MM.1S (cell line): ENCODE measurements at regions not wholly inside any gene's neighbourhood (a gene's known extent, or its start where the extent isn't known, plus 50 kb on each side); places are given as distances from the start of the nearest gene placed in this dataset.

Source experiments
- DNase-seq: peaks from one replicate; pipeline ENCODE4 v3.0.0-alpha.2; 2015
- H2AFZ ChIP-seq: fragments of 300-600 bp; sonication (generic); 2 replicates; pipeline ENCODE4 v1.6.0; 2016; ENCODE audit warnings: antibody characterized with exemption, low read length
- H3F3A ChIP-seq: fragments of 300-600 bp; sonication (generic); 2 replicates; pipeline ENCODE4 v1.6.1; 2016; ENCODE audit warnings: mild to moderate bottlenecking, antibody characterized with exemption, low read length, moderate library complexity, mixed read lengths; ENCODE audit not compliant: insufficient read depth
- H3K27ac ChIP-seq: fragments of 300-600 bp; sonication (generic); 2 replicates; pipeline ENCODE4 v1.5.1; 2016; ENCODE audit warnings: mild to moderate bottlenecking, low read length
- H3K27me3 ChIP-seq: fragments of 300-600 bp; sonication (generic); replicated peaks from 2 replicates; pipeline ENCODE4 v1.6.0; 2016; ENCODE audit warnings: low read length; ENCODE audit not compliant: insufficient read depth
- H3K36me3 ChIP-seq: fragments of 300-600 bp; sonication (generic); replicated peaks from 2 replicates; pipeline ENCODE4 v1.6.1; 2016; ENCODE audit warnings: mild to moderate bottlenecking, low read length, mixed read lengths; ENCODE audit not compliant: insufficient read depth
- H3K4me1 ChIP-seq: fragments of 300-600 bp; sonication (generic); 2 replicates; pipeline ENCODE4 v1.6.1; 2016; ENCODE audit warnings: low read length, mixed read lengths
- H3K4me2 ChIP-seq: fragments of 300-600 bp; sonication (generic); 2 replicates; pipeline ENCODE4 v1.6.0; 2016; ENCODE audit warnings: low read depth, low read length
- H3K4me3 ChIP-seq: fragments of 300-600 bp; sonication (generic); 2 replicates; pipeline ENCODE4 v1.5.1; 2016; ENCODE audit warnings: low read length, mixed read lengths
- H3K79me2 ChIP-seq: fragments of 300-600 bp; sonication (generic); 2 replicates; pipeline ENCODE4 v1.6.1; 2016; ENCODE audit warnings: mixed run types, low read length, mixed read lengths
- H3K9ac ChIP-seq: fragments of 300-600 bp; sonication (generic); 2 replicates; pipeline ENCODE4 v1.6.1; 2016; ENCODE audit warnings: low read length, mixed read lengths
- H3K9me2 ChIP-seq: fragments of 300-600 bp; sonication (generic); replicated peaks from 2 replicates; pipeline ENCODE4 v1.6.1; 2016; ENCODE audit warnings: mild to moderate bottlenecking, low read length, mixed read lengths; ENCODE audit not compliant: insufficient read depth
- H3K9me3 ChIP-seq: fragments of 300-600 bp; sonication (generic); replicated peaks from 2 replicates; pipeline ENCODE4 v1.6.1; 2016; ENCODE audit warnings: mild to moderate bottlenecking, low read length, mixed read lengths; ENCODE audit not compliant: insufficient read depth
- H4K20me1 ChIP-seq: fragments of 300-600 bp; sonication (generic); 2 replicates; pipeline ENCODE4 v1.6.1; 2016; ENCODE audit warnings: mild to moderate bottlenecking, low read length, moderate library complexity, mixed read lengths; ENCODE audit not compliant: insufficient read depth
- CTCF ChIP-seq: fragments of 300-600 bp; sonication (generic); IDR thresholded peaks from 2 replicates; pipeline ENCODE4 v1.5.1; 2016; ENCODE audit warnings: antibody characterized with exemption, low read length, mixed read lengths
- EZH2 ChIP-seq: fragments of 300-600 bp; sonication (generic); optimal IDR thresholded peaks from 2 replicates; pipeline ENCODE3; 2017; ENCODE audit warnings: low read depth, mild to moderate bottlenecking, antibody characterized with exemption, low read length, mixed read lengths
- EZH2phosphoT487 ChIP-seq: fragments of 300-600 bp; sonication (generic); IDR thresholded peaks from 2 replicates; pipeline ENCODE4 v1.6.1; 2018; ENCODE audit warnings: antibody characterized with exemption, low read length

GRCh38 chr7:46832136-46832535, 749.8 kb downstream of the TNS3 start:
- H3K36me3 ChIP-seq, result no peaks in the 10 kb centered on the region
- no peaks in the 10 kb centered on the region for H4K20me1 ChIP-seq
- H3K27me3 ChIP-seq, result no peaks in the 10 kb centered on the region
- no peaks in the 10 kb centered on the region for H3K9me2 ChIP-seq
- no peak overlapping the region for H3K4me3 ChIP-seq
- H3F3A ChIP-seq, result no peaks in the 10 kb centered on the region
- H3K27ac ChIP-seq, result no peak overlapping the region
- H3K4me2 ChIP-seq, result no peak overlapping the region
- no peak overlapping the region for H2AFZ ChIP-seq
- no peaks in the 10 kb centered on the region for H3K4me1 ChIP-seq
- no peak for DNase-seq
- no peak for TF ChIP-seq EZH2phosphoT487
- TF ChIP-seq CTCF, result no peak
- no peak for TF ChIP-seq EZH2
- H3K9ac ChIP-seq, result no peak overlapping the region
- no peaks in the 10 kb centered on the region for H3K9me3 ChIP-seq
- H3K79me2 ChIP-seq, result no peaks in the 10 kb centered on the region

GRCh38 chr7:46819819-46820218, 762.1 kb downstream of the TNS3 start:
- Histone ChIP-seq H3K79me2 (no peaks in the 10 kb centered on the region), H3K9me2 (no peaks in the 10 kb centered on the region), H3K27me3 (no peaks in the 10 kb centered on the region), H3K4me1 (no peaks in the 10 kb centered on the region), H3K9ac (no peak overlapping the region), H4K20me1 (no peaks in the 10 kb centered on the region), H3K36me3 (no peaks in the 10 kb centered on the region), H3K4me2 (no peak overlapping the region), H3K27ac (no peak overlapping the region), H3K4me3 (no peak overlapping the region), H3K9me3 (no peaks in the 10 kb centered on the region), H2AFZ (no peak overlapping the region), H3F3A (no peaks in the 10 kb centered on the region)
- TF ChIP-seq EZH2 (no peak), EZH2phosphoT487 (no peak), CTCF (no peak)
- DNase-seq, result no peak

GRCh38 chr7:46814516-46815250, 767.2 kb downstream of the TNS3 start:
- H3K27ac ChIP-seq, result no peak overlapping the region
- H3K27me3 ChIP-seq, result no peaks in the 10 kb centered on the region
- no peaks in the 10 kb centered on the region for H3K36me3 ChIP-seq
- TF ChIP-seq CTCF (no peak), EZH2phosphoT487 (no peak), EZH2 (no peak)
- no peak overlapping the region for H3K4me3 ChIP-seq
- H3F3A ChIP-seq, result no peaks in the 10 kb centered on the region
- no peaks in the 10 kb centered on the region for H3K9me2 ChIP-seq
- no peak overlapping the region for H3K4me2 ChIP-seq
- no peak overlapping the region for H2AFZ ChIP-seq
- no peaks in the 10 kb centered on the region for H3K9me3 ChIP-seq
- no peaks in the 10 kb centered on the region for H3K4me1 ChIP-seq
- H4K20me1 ChIP-seq, result no peaks in the 10 kb centered on the region
- no peak for DNase-seq
- H3K79me2 ChIP-seq, result no peaks in the 10 kb centered on the region
- no peak overlapping the region for H3K9ac ChIP-seq
